ENCODE measurements at regions not wholly inside any gene's neighbourhood (a gene's known extent, or its start where the extent isn't known, plus 50 kb on each side); places are given as distances from the start of the nearest gene placed in this dataset.

GRCh38 chr10:33638891-33639290, 304.4 kb upstream of the NRP1 start:
- no peak for TF ChIP-seq CTCF (conservative IDR thresholded peaks at IDR 0.05; ENCODE audit: low read length)
- no peak for TF ChIP-seq EZH2phosphoT487 (IDR thresholded peaks at IDR 0.05; ENCODE audit: borderline replicate concordance)
